Left kidney (tissue), 1 donor: ENCODE measurements at regions not wholly inside any gene's neighbourhood (a gene's known extent, or its start where the extent isn't known, plus 50 kb on each side); places are given as distances from the start of the nearest gene placed in this dataset.

Experiments used
- DNase-seq: peaks from one replicate; pipeline ENCODE4 v3.0.0-alpha.2; 2013

DNA sequence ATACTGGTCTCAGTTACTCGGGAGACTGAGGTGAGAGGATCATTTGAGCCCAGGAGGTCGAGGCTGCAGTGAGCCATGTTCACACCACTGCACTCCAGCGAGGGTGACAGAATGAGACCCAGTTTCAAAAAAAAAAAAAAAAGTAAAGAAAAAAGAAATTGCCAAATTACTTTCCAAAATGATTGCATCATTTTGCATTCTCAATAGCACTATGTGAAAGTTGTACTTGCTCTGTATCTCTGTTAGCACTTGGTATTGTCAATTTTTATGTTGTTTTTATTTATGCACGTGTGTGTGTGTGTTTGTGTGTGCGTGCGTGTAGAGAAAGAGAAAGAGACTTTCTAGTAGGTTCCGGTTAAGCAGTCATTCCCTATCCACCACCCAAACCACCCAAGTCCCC is 328.4 kb downstream of the RAB3C start:
- DNase-seq = no peak

DNA sequence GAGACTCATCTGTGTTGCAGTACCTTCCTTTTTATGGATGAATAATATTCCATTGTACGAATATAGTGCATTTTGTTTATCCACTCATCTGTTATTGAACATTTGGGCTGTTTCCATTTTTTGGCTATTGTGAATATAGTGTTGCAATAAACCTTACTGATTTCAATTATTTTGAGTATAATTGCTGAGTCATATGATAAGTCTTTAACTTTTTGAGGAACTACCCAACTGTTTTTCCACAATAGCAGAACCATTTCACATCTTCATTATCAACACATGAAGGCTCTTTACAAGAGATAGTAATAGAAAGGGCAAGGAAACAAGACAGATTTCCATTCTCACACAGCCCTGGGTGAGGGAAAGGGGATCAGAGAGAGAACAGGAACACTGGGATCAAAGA is 329.2 kb downstream of the RAB3C start:
- DNase-seq = no peak

DNA sequence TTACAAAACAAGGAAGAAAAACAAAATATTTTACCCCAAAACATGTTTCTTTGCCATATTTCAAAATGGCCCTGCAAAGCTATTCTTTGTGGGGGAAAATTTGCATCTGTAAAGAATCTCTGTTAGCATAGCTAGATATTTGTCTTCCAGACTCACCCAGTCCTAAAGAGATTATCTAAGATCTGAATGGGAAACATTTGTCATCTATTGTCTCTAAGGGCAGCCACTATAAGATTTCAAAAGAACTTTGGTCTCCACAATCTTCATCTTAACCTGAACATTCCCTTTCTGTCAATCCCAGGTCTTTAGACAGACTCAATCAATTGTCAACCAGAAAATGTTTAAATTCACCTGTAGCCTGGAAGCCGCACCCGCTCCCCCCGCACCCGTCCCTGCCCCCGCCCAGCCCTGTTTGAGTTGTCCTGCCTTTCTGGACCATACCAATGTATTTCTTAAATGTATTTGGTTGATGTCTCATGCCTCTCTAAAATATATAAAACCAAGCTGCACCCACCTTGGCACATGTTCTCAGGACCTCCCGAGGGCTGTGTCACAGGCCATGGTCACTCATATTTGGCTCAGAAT is 330.6 kb downstream of the RAB3C start:
- DNase-seq = no peak

DNA sequence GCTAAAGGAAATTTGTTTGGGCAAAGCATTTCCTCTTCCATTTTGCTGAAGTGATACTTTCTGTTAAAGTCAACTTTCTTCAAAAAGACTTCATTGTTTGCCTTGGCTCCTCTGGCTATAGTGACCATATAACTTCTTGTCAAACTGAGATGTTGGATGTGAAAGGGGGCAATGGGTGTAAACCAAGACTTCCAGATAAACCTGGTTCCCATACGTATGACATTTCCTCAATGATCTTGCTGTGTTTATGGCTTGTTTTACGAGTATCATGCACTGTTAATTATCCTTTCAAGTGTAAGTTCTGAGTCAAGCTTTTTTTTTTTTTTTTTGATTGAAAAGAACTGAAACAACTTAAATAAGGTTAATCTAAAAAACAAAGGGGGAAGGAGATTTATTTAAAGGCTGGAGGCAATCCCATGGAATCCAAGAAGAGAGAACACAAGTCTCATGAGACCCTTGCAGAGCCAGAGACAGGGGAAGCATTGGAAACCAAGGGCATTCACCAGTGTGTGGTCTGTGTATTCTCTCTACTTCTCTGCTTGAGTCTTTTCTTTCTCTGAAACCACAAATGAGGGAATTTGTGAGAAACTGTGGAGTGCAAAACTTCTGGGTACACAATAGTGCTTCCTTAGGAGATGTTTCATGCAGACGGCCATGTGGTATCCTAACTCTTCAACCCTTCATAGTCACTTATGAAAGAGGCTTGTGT is 335.3 kb downstream of the RAB3C start:
- peak; percentile 30 for DNase-seq
